DMS53 treated with DMSO at 0.1 percent for 48 hours (cell line): ENCODE measurements at regions not wholly inside any gene's neighbourhood (a gene's known extent, or its start where the extent isn't known, plus 50 kb on each side); places are given as distances from the start of the nearest gene placed in this dataset.

ENCODE experiments used
- DNase-seq: peaks from one replicate; lab custom pipeline; 2025; ENCODE audit not compliant: unreplicated experiment; lab: John Stamatoyannopoulos, UW

- no peak for DNase-seq
Observed at GRCh38 chr15:35850284-35850683, 304.3 kb upstream of the DPH6 start.

DNA sequence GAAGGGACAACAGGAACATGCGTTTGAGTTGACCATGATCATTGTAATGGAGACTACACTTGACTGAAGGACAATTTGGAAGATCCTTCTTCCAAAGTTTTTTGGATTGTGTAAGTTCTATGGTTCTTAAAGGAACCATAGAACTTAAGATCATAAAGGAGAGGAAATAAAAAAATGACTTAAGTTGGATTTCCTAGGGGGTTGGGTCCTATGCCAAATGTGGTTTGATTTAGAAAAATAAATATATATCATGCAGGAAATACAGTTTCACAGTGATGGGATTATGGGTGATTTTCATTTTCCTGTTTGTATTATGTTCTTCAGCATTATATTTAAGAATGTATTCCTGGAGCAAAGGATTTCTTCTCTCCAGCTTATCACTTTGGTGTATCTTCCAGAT lies 305.5 kb upstream of the DPH6 start:
- DNase-seq = no peak

GRCh38 chr15:35852818-35853624 lies 307.1 kb upstream of the DPH6 start:
- no peak for DNase-seq

GRCh38 chr15:35854316-35854715 lies 308.4 kb upstream of the DPH6 start:
- no peak for DNase-seq

GRCh38 chr15:35857567-35858226 lies 311.7 kb upstream of the DPH6 start:
- no peak for DNase-seq

GRCh38 chr15:35858707-35859106 lies 312.7 kb upstream of the DPH6 start:
- no peak for DNase-seq

GRCh38 chr15:35863655-35864054 lies 317.7 kb upstream of the DPH6 start:
- DNase-seq = no peak

DNA sequence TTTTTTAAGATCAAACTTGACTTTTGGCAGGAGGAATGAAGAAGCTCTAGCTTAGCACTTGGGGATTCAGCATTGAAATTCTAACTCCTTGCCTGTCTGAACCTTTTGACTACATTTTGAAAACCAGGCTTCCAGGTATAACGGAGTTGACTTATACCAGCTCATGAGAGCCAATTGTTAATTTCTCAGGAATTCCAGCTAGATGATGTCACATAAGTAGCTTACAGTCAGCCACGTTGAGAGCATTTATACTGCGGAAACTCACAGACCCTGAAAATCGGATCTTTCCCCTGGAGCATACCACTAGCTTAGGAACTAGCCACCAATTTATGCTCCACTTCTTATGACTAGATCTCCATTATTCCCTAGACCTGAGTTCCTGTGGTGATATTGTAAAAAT lies 321.4 kb upstream of the DPH6 start:
- DNase-seq = no peak

- DNase-seq = no peak
Observed at GRCh38 chr15:35871282-35871681, 325.3 kb upstream of the DPH6 start.

GRCh38 chr15:35871812-35872211 lies 325.8 kb upstream of the DPH6 start:
- no peak for DNase-seq

- DNase-seq = no peak
Observed at GRCh38 chr15:35872577-35872976, 326.6 kb upstream of the DPH6 start.

GRCh38 chr15:35874260-35874905 lies 328.4 kb upstream of the DPH6 start:
- DNase-seq = peak; percentile 27

GRCh38 chr15:35876762-35877161 lies 330.8 kb upstream of the DPH6 start:
- DNase-seq = no peak

GRCh38 chr15:35880896-35881295 lies 334.9 kb upstream of the DPH6 start:
- DNase-seq = no peak

DNA sequence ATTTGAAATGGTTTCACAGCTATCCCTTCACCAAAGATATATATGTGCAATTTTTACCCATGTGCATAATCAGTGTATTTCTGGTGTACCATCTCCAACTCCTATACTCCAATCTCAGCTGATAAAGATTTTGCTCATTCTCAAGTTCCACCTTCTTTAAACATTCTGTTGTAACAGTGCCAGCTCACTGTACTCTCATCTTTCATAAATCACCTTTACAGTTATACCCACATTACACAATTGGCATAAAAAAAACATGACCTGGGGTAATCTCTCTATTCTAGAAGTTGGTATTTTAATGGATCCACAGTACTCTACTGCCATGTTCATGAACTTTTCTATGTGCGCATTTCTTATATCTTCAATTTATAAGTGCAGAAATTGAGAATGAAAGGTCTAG lies 339.9 kb upstream of the DPH6 start:
- DNase-seq = no peak

DNA sequence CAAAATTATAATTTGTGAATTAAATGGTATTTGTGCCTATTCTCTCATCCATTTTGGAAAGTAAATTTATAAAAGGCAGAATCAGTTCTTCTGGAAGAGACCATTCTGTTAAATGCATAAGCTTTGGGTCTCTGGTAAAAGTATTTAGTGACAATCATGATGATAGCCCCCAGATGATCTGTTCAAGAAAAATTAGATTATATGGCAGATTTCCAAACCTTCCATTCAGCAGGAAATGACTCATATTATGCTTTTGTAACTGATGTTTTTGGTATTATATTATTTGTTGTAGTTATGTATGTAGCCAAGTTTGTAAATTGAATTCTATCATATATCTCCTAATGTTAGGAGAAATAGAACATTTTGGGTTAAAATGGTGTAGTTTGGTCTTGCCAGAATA lies 340.8 kb upstream of the DPH6 start:
- no peak for DNase-seq

GRCh38 chr15:35888815-35889214 lies 342.9 kb upstream of the DPH6 start:
- no peak for DNase-seq

GRCh38 chr15:35907511-35907910 lies 361.5 kb upstream of the DPH6 start:
- DNase-seq = no peak

DNA sequence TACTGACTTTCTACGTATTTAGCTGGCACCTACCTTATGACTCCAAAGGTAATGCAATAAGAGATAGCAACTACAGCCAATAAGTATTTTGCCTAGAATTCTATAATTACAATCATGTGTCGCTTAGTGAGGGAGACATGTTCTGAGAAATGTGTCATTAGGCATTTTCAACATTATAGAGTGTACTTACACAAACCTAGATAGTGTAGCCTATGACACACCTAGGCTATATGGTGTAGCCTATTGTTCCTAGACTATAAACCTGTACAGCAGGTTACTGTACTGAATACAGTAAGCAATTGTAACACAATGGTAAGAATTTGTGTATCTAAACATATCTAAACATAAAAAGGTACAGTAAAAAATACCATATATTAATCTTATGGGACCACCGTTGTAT lies 363.4 kb upstream of the DPH6 start:
- DNase-seq = no peak

GRCh38 chr15:35910227-35910626 lies 364.3 kb upstream of the DPH6 start:
- no peak for DNase-seq

DNA sequence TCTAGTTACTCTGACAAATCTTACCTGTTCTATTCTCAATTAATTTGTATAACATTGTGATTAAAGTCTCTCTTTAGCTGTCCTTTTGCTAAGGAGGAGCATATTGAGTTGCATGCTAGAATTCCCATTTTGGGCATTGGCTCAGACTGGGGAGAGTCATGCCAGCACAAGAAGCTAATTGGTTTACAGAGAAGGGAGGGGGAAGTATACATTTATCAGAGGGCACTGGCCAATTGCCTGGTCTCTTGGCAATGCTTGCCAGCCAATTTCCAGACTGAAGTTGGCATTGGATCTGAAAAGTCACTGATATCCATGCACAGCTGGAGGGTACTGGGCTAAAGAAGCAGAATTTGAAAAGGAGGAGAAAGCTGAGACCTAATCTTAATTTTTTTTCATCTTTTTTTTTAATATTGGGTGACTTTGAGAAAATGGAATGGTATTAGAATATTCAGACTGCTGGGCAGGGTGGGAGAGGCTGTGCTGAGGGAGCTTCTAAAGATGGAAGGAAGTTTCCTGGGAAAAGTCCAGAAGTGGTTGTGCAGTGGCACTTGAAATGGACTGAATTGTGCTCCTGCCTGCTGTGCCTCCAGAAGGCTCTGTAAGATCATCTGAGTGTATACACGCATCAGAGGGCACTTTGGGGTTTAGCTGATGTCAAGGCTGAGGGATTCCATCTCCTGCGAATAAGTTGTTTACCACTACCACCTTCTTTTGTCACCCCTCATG lies 365.2 kb upstream of the DPH6 start:
- no peak for DNase-seq

DNA sequence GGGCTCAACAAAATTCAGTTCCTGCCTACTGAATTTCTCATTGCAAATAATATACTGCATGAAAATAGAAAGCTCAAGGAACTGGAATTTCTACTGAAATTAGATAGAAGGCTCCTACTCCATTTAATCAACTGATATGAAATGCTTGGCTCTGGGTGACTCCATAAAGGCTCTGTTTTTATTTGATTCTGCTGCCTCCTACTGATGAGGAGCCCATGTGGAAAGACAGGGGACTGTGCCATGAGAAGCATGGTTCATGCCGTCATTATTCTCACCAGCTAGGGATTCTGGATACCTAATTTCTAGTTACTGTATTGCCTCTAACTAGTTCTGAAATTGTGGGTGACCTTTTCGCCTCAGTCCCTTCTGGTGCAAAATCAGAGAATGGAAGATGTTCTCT lies 366.2 kb upstream of the DPH6 start:
- no peak for DNase-seq
